Myocyte (in vitro differentiated cells): ENCODE measurements at regions not wholly inside any gene's neighbourhood (a gene's known extent, or its start where the extent isn't known, plus 50 kb on each side); places are given as distances from the start of the nearest gene placed in this dataset.
A peak's percentile ranks its signal among the peaks of the same experiment; 100 is the strongest.

ENCODE experiments used
- DNase-seq: peaks from one replicate; pipeline ENCODE4 v3.0.0-alpha.2; 2012; ENCODE audit warnings: low read depth

DNA sequence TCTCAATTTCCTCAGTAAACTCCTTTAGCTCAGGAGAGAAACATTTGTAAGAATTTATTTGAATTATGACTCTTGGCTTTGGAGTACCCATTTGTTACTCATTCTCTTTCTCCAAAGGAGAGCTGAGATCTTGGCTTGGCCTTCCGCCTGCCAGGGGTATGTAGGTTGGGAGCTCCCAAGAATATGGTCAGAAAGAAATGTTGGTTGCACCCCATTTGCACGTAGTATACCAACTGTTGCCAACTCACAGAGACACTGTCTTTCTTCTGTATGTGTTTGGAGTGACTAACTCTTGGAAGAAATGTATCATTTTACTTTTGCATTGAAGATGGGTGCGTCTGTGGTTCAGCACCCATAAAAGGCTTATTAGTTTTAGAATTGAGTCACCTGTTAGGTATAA is 708.5 kb upstream of the SORCS1 start:
- DNase-seq: no peak

GRCh38 chr10:107865691-107866090 is 701.2 kb upstream of the SORCS1 start:
- no peak for DNase-seq

DNA sequence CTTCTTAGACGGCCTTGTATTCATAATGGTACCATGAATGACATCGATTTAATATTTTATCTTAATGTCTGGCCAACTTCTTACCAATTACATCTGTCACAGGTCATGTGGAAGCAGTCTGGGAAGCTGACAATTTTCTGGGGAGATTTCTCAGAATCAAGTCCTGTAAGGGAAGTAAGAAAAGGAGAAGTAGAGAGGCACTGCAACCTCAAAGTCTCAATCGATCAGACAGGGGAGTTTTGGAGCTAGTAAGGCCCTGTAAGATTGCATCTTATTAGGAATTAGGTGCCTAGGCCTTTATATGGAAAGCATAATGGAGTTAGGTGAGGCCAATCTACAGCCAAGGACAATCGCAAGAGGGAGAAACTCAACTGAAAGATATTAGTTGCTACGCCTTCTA is 694.6 kb upstream of the SORCS1 start:
- DNase-seq: no peak

- DNase-seq: no peak
Observed at GRCh38 chr10:107856047-107856315, 691.5 kb upstream of the SORCS1 start.

- no peak for DNase-seq
Observed at GRCh38 chr10:107855301-107856046, 691.0 kb upstream of the SORCS1 start.

DNA sequence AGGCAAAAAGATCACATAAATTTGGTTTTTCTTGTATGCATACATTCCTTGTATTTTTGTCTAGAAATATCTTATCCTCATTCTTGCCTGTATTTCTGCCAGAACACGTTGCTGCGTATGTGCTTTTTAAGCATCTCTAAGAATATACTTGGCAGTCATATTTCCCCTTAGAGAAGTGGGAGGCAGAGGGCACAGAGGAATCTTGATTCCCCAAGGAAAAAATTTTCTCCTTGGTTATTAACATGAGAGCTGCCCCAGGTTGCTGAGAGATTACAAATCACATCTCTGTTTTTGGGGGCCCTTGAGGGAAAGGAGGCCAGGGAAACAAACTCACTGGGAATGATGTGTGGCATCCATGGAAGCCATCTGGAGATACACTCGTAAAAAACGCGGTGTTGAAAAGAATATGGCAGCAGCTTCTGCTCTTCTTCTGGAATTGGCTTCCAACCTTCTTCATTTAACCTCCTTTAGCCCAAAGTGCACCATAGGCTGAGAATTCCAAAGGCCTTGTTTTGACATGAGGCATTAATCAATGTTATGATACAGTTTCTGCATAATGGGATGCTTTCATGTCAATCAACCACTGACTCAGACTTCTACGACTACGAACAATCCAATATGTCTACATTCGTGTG is 684.3 kb upstream of the SORCS1 start:
- DNase-seq: no peak

DNA sequence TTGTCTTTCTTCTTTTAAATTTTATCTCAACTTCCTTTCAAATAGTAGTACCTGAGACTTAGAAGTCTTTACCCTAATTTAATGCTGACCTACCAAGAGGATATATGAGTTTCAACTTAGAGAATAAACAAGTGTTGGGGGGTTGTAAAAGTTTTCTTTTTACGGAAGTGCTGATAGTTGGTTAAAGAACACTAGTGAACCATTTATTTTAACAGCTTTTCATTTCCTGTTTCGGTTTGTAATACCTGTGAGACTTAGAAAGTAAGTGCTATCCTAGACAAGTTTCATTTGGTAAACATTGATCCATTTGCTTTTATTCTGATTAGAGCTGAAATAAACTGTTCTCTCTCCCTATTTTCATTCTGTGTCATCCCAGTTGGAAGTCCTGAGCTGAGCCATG is 683.1 kb upstream of the SORCS1 start:
- DNase-seq: no peak

GRCh38 chr10:107834706-107835105 is 670.2 kb upstream of the SORCS1 start:
- no peak for DNase-seq

DNA sequence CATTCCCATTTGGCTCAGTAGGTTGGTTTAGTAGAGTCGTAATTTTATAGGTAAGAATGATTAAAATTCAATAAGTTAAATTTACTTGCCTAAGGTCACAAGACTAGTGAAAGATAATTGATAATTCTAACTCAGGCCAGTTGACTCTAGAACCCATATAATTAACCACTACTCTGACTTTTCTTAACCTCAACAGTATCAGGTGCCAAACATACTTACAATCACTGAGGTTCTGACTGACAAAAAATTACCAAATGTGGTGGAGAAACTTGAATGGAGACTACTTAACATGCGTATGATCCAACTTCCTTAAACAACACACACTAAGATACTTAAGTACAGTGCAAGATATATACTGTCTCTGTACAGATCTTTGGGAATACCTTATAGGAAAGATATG is 667.3 kb upstream of the SORCS1 start:
- no peak for DNase-seq

DNA sequence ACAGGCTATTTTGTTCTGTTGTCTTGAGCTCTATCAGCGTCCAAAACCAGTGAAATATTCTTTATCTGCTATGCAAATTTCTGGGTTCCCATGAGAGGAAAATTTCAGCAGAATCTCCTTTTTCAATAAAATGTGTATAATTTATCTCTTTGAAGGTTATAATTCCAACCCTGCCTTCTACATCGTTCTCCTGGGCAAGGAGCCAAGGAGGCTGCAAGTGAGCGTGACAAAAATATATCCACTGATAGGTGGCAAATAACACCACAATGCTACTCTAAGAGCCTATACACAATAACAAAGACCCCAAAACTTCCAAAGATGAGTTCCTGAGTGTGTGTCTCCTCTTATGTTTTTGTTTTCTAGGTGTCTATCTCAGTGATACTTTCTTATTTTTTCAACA is 664.7 kb upstream of the SORCS1 start:
- DNase-seq: peak; percentile 8

GRCh38 chr10:107826171-107826570 is 661.7 kb upstream of the SORCS1 start:
- DNase-seq: no peak

DNA sequence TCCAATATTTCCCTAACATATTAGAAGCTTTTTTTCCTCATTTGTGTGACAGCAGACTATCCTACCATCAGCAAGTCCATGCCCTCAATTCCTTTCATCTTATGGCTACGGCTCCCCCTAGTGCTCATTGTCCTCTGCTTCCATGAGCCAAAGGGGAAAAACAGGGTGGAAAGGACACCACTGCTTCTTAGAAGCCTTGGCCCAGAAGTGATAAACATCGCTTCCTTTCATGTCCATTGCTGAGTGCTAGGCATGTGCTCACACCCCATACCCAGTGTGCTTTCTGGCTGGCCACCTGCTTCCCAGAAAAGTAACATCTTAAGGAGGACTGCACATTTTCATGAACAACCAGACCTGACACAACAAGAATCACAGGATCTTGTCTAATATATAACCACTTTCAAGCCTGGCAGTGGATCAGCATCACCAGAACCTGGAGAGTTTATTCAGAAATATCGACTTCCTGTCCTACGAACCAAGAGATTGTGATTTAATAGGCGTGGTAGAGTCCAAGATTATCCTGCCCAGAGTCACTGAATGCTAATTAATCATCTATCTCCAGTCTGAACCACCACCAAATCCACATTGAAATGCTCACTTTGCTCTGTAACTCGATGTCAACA is 650.5 kb upstream of the SORCS1 start:
- peak; percentile 84 for DNase-seq

DNA sequence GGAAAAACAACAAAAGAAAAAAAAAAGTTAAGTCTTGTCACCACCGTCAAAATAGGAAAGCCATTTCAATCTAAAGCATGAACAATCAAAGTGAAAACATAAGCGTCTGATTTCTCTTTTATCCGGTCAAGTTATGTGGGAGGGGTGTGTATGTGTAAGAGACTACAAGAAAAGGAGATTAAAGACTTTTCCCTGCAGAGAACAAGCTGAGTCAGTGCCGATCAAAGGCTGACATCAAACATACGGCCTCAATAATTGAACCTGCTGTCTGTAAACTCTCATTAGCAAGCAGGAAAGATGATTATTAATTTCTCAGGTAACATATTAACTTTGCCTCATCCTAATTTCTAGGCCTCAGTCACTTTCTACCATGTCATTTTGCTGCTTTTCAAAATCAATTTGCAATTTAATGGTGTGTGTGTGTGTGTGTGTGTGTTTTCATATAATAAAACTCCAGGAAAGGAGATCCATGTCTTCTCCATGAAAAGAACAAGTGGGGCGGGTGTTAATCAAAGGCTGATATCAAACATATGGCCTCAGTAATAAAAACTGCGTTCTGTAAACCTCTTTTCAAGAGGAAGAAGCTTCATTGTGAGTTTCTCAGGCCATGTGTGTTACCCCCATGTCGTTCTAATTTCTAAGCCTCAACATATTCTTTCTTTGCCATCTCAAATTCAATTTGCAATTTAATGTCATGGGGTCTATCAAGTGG is 649.1 kb upstream of the SORCS1 start:
- DNase-seq: no peak

DNA sequence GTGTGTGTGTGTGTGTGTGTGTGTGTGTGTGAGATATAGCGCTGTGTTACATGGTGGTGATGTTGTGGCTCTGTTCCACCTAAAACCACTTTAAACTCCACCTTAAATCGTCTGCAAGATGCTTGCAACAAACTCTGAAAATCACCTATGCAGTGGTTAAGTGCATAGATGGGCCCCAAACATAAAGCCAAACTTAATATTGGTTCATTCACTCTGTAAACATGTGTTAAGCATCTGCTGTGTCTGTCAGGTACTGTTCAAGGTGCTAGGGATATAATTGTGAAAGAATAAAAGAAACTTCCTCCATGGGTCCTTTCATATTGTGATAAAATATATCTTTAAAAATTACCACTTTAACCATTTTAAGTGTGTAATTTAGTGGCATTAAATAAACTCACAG is 645.4 kb upstream of the SORCS1 start:
- no peak for DNase-seq

DNA sequence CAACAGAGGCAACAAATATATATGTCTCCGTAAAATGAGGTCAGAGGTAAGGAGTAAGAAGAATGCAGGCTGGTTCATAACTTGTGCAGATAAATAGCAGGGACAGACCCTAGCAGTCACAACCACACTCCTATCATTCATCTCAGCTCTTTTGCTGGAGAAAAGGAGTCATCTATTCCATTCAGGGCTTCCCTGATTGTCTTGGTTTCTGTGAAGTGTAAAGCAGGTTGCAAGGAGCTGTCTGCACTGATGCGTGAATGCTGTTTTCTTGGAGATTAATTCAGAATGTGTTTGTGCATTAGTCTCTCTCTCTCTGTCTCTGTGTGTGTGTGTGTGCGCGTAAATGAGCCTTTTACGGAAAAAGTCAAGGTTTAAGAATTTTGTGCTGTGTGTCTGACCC is 643.3 kb upstream of the SORCS1 start:
- DNase-seq: no peak

DNA sequence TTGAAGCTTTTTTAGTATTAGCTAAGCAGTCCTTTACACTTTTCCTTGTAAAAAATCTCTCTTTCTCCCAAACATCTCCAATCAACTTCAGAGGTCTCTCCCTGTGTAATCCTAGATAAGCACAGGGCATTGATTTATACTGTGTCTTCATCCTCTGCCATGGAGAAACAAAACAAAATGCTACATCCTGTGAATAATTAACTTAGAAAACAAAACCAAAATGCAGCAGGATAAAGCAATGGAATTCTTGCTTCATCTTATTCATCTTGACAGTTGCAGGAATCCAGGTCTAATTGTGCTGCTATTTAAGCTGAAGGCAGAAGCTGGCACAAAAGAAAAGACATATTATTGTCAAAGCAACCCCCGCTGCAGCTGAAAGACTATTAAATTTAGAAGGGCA is 641.5 kb upstream of the SORCS1 start:
- DNase-seq: no peak

- no peak for DNase-seq
Observed at GRCh38 chr10:107803546-107803945, 639.0 kb upstream of the SORCS1 start.

DNA sequence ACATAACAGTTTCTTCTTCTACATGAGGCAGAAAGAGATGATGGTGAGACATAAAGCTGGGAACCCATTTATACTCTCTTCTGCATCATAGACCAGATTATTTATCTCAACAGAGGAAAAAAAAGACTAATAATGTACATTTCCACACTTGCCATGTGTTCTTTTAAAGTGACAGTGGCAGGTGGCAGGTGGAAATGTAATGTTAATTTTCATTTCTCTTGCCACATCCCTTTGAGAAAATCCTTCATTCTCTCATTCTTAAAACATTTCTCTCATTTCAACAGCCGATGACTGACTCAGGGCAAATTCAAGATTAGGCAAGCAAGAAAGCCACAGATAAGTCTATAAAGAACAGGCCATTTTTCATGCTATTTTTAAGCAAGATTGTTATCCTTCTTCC is 635.6 kb upstream of the SORCS1 start:
- DNase-seq: peak; percentile 14

DNA sequence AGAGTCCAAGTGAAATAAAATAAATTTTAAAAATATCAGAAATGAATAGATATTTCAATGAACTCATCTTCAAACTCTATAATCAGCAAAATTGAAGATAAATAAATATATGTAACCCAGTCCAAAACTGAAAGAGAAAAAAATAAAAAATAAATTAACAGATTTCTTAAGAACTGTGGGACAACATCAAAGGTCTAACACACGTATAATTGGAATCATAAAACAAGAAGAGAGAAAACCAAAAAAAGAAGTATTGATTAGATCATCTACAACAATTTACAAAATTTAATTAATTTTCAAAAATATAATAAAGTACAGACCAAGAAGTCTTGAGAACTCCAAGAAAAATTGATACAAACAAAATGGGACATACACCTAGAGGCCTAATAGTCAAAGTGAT is 625.8 kb upstream of the SORCS1 start:
- peak; percentile 9 for DNase-seq

GRCh38 chr10:107771066-107771465 is 606.6 kb upstream of the SORCS1 start:
- no peak for DNase-seq

DNA sequence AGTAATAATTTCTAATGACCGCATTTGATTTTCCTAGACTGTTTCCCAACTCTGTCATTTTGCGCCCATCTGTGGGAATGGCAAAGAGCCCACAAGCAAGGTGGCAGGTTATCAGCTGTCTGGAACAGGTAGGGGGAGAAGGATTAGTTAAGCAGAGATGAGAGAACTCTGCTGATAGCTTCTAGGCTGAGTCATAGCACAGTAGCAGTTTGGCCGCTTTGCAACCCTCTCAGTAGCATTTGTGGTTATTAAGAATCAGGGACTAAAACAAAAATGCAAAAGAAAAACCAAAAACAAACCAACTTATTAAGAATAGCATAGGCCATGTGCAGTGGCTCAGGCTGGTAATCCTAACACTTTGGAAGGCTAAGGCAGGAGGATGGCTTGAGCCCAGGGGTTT is 602.7 kb upstream of the SORCS1 start:
- DNase-seq: peak; percentile 20

GRCh38 chr10:107754814-107755213 is 590.3 kb upstream of the SORCS1 start:
- DNase-seq: no peak
